H7 (cell line): ENCODE measurements at regions not wholly inside any gene's neighbourhood (a gene's known extent, or its start where the extent isn't known, plus 50 kb on each side); places are given as distances from the start of the nearest gene placed in this dataset.

Source experiments
- DNase-seq: peaks from one replicate; pipeline ENCODE4 v3.0.0; 2012
- H3K27me3 ChIP-seq: 2 replicates; pipeline ENCODE4 v1.6.0; 2011; ENCODE audit warnings: mild to moderate bottlenecking, low read length; ENCODE audit not compliant: control insufficient read depth, insufficient read depth
- H3K36me3 ChIP-seq: replicated peaks from 2 replicates; pipeline ENCODE4 v1.5.1; 2011; ENCODE audit warnings: low read length; ENCODE audit not compliant: control insufficient read depth, insufficient read depth
- H3K4me3 ChIP-seq: 2 replicates; pipeline ENCODE4 v1.5.1; 2011; ENCODE audit warnings: low read depth, mild to moderate bottlenecking, control low read depth, low read length, moderate library complexity; ENCODE audit not compliant: insufficient read depth

- Histone ChIP-seq H3K36me3 (no peaks in the 10 kb centered on the region), H3K27me3 (no peaks in the 10 kb centered on the region), H3K4me3 (no peak overlapping the region)
- DNase-seq: no peak
These were observed 192.0 kb downstream of the PIK3R1 start for GRCh38 chr5:68407311-68408239.

- Histone ChIP-seq H3K4me3 (no peak overlapping the region), H3K36me3 (no peaks in the 10 kb centered on the region), H3K27me3 (no peaks in the 10 kb centered on the region)
- no peak for DNase-seq
These were observed 192.9 kb downstream of the PIK3R1 start for GRCh38 chr5:68408345-68408871.

GRCh38 chr5:68409259-68409658 is 193.7 kb downstream of the PIK3R1 start:
- Histone ChIP-seq H3K36me3 (no peaks in the 10 kb centered on the region), H3K4me3 (no peak overlapping the region), H3K27me3 (no peaks in the 10 kb centered on the region)
- no peak for DNase-seq

GRCh38 chr5:68411161-68411560 is 195.6 kb downstream of the PIK3R1 start:
- no peak for DNase-seq
- Histone ChIP-seq H3K27me3 (no peaks in the 10 kb centered on the region), H3K36me3 (no peaks in the 10 kb centered on the region), H3K4me3 (no peak overlapping the region)

- Histone ChIP-seq H3K4me3 (no peak overlapping the region), H3K27me3 (no peaks in the 10 kb centered on the region), H3K36me3 (no peaks in the 10 kb centered on the region)
- no peak for DNase-seq
These were observed 199.9 kb downstream of the PIK3R1 start for GRCh38 chr5:68415177-68416085.

- no peaks in the 10 kb centered on the region for H3K36me3 ChIP-seq
- H3K27me3 ChIP-seq: no peaks in the 10 kb centered on the region
- H3K4me3 ChIP-seq: no peak overlapping the region
- no peak for DNase-seq
These were observed 201.2 kb downstream of the PIK3R1 start for GRCh38 chr5:68416714-68417113.

GRCh38 chr5:68418201-68418600 is 202.6 kb downstream of the PIK3R1 start:
- no peaks in the 10 kb centered on the region for H3K27me3 ChIP-seq
- no peak for DNase-seq
- no peaks in the 10 kb centered on the region for H3K36me3 ChIP-seq
- H3K4me3 ChIP-seq: no peak overlapping the region

- no peak for DNase-seq
- Histone ChIP-seq H3K27me3 (no peaks in the 10 kb centered on the region; the same call in 1 of the 2 replicates), H3K36me3 (no peaks in the 10 kb centered on the region)
These were observed 203.1 kb downstream of the PIK3R1 start for GRCh38 chr5:68418680-68419079.

GRCh38 chr5:68419081-68419636 is 203.6 kb downstream of the PIK3R1 start:
- Histone ChIP-seq H3K4me3 (no peak overlapping the region), H3K36me3 (no peaks in the 10 kb centered on the region), H3K27me3 (no peaks in the 10 kb centered on the region; the same call in 1 of the 2 replicates)
- no peak for DNase-seq

More at GRCh38 chr5:68418680-68419079, 203.1 kb downstream of the PIK3R1 start:
- no peak overlapping the region for H3K4me3 ChIP-seq

GRCh38 chr5:68419637-68420452 is 204.3 kb downstream of the PIK3R1 start:
- Histone ChIP-seq H3K4me3 (no peak overlapping the region), H3K36me3 (no peaks in the 10 kb centered on the region), H3K27me3 (no peaks in the 10 kb centered on the region; the same call in 1 of the 2 replicates)
- no peak for DNase-seq

GRCh38 chr5:68420476-68421344 is 205.2 kb downstream of the PIK3R1 start:
- H3K36me3 ChIP-seq: no peaks in the 10 kb centered on the region
- DNase-seq: no peak
- no peaks in the 10 kb centered on the region; the same call in 1 of the 2 replicates for H3K27me3 ChIP-seq
- H3K4me3 ChIP-seq: no peak overlapping the region

- Histone ChIP-seq H3K4me3 (no peak overlapping the region), H3K27me3 (no peaks in the 10 kb centered on the region; the same call in 1 of the 2 replicates), H3K36me3 (no peaks in the 10 kb centered on the region)
- DNase-seq: no peak
These were observed 206.1 kb downstream of the PIK3R1 start for GRCh38 chr5:68421485-68422220.
